Aorta (tissue), 5 donors: ENCODE measurements at regions not wholly inside any gene's neighbourhood (a gene's known extent, or its start where the extent isn't known, plus 50 kb on each side); places are given as distances from the start of the nearest gene placed in this dataset.

Experiments
- ATAC-seq: fragments of 200-7000 bp; cut with Tn5 transposase; one replicate; pipeline ENCODE4 v1.9.1; 2022; ENCODE audit warnings: moderate library complexity; ENCODE audit not compliant: low FRiP score
- DNase-seq, 2 donors: peaks; one replicate each; pipeline ENCODE4 v3.0.0-alpha.2; 2020
- H3K27ac ChIP-seq, 2 donors: one replicate each; pipeline ENCODE4 v1.5.1; 2013; ENCODE audit warnings: low read length in 2 of 2, mild to moderate bottlenecking in 2 of 2, moderate library complexity in 2 of 2, control low read depth in 1 of 2, inconsistent platforms in 1 of 2, low read depth in 1 of 2
- H3K27me3 ChIP-seq, 2 donors: one replicate each; pipeline ENCODE4 v1.6.1; 2013; ENCODE audit warnings: control low read depth in 1 of 2, low read length in 1 of 2, mild to moderate bottlenecking in 1 of 2, moderate library complexity in 1 of 2; ENCODE audit not compliant: insufficient read depth in 2 of 2, control insufficient read depth in 1 of 2
- H3K36me3 ChIP-seq, 2 donors: one replicate each; pipeline ENCODE4 v1.6.1; 2013; ENCODE audit warnings: control low read depth in 1 of 2, low read length in 1 of 2, mild to moderate bottlenecking in 1 of 2; ENCODE audit not compliant: insufficient read depth in 2 of 2, control insufficient read depth in 1 of 2
- H3K4me1 ChIP-seq, 2 donors: one replicate each; pipeline ENCODE4 v1.6.1; 2013; ENCODE audit warnings: low read length in 2 of 2, control low read depth in 1 of 2, mild to moderate bottlenecking in 1 of 2, moderate library complexity in 1 of 2; ENCODE audit not compliant: insufficient read depth in 2 of 2, control insufficient read depth in 1 of 2
- H3K4me3 ChIP-seq, 2 donors: one replicate each; pipeline ENCODE4 v1.5.1; 2013; ENCODE audit warnings: low read length in 2 of 2, control low read depth in 1 of 2, mild to moderate bottlenecking in 1 of 2
- H3K9me3 ChIP-seq: one replicate; pipeline ENCODE4 v1.6.1; 2013; ENCODE audit warnings: mild to moderate bottlenecking, low read length; ENCODE audit not compliant: control insufficient read depth
- WGBS, 2 donors: extraction: QIAGEN DNeasy Blood & Tissue Kit; methylation state at CpG; one replicate each; pipeline ENCODE4 v1.1.7; 2013; 5-methylcytosine and 5-hydroxymethylcytosine counted together
- intact Hi-C, 2 donors: fragments of 100-400 bp; cut with DNase I; formaldehyde crosslinking; loops; one replicate each; pipeline versions ENCODE4 v1.14.2 to v1.15.0; 2022
- donor health status: healthy with polysubstance abuse.
- donor health status: Bipolar disorder and iron deficiency.
- donor health status: DM: no; HTN: no; CAD: no.
- donor health status: DM: no; HTN: no; CAD: no.
- donor health status: DM: yes; HTN: yes; CAD: no.

DNA sequence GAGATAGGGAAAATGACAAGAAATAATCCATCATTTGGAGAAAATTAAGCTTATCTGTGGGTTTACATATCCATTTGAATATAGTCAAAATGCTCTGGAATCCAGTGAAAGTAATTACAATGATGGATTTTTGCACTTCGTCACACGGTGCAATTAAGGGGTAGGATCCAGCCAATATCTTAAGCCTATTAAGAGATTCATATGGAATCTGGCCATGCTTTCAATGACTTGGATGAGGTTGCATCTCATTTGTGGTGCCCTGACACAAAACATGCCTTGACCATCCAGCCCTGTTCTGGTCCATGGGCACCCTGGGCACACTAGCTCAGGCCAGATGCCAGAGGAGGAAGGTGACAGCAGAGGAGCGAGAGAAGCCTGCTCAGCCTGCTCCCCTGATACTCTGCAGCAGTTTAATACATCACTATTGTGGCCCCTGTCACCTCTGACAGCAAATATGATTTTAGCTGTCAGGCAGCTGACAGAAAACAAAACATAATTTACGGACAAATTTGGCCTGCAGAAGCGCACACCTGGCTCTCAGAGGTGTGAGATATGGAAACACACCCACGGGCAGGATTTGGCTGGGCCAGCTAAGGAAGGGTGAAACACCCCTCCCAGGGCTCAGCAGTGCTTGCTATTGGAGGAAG, 94.1 kb upstream of the ST8SIA3 start:
- Histone ChIP-seq H3K4me1 (no peaks in the 10 kb centered on the region), H3K9me3 (no peaks in the 10 kb centered on the region), H3K27ac (no peak overlapping the region), H3K36me3 (no peaks in the 10 kb centered on the region), H3K27me3 (no peaks in the 10 kb centered on the region), H3K4me3 (no peak overlapping the region)
- WGBS, 2 donors: 71 to 74% methylated on average over 6 of the region's 6 CpGs
- ATAC-seq: no peak
- no peak for DNase-seq
- intact Hi-C loops: no loop called here

DNA sequence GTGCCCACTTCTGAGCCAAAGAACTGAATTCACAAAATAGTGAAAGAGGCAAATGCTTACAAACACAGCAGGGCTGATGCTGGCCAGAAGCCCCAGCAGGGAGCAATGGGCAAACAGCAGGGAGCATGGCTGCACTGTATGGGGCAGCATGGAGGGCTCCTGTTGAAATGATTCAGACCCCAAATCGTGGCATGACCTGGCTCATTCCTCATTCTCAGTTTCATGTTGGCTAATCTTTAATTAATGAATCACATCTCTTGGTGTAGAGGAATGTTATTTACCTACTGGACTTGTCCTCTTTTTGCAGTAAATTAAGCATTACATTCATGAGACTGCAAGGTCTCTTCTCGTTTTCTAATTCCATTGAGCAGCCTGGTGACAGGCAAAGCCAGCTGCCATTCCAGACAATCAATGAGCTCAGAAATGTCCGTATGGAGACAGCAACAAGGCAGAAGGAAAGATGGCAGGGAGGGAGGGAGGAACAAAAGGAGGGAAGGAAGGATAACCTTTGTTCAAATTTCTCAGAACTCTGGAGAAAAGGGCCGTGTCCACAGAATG, 84.9 kb upstream of the ST8SIA3 start:
- Histone ChIP-seq H3K27ac (no peak overlapping the region), H3K9me3 (no peaks in the 10 kb centered on the region), H3K4me1 (no peaks in the 10 kb centered on the region), H3K27me3 (no peaks in the 10 kb centered on the region), H3K4me3 (no peak overlapping the region), H3K36me3 (no peaks in the 10 kb centered on the region)
- intact Hi-C loops: no loop called here
- ATAC-seq (no peak), DNase-seq (no peak)
- 38 to 40% methylated on average over 4 of the region's 4 CpGs for WGBS, 2 donors

DNA sequence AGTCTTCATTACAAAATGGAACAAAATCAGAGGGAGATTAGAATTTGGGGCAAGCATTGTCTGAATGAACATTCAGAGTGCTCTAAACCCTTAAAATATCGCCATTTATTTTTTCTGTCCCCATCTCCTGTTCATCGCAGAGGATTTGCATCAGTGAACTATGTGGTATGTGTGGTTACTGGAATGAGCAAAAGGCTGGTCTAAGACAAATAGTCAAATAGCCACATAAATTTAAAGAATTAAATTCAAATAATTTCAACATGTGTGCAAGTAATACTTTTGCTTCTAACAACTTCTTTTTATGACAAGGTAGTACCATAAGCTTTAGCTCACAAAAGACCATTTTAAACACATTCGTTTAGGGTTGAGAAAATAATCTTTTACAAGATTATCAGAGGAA, 82.6 kb upstream of the ST8SIA3 start:
- Histone ChIP-seq H3K27ac (no peak overlapping the region), H3K36me3 (no peaks in the 10 kb centered on the region), H3K9me3 (no peaks in the 10 kb centered on the region), H3K27me3 (no peaks in the 10 kb centered on the region), H3K4me1 (no peaks in the 10 kb centered on the region), H3K4me3 (no peak overlapping the region)
- 81% methylated on average over 3 of the region's 3 CpGs for WGBS, 2 donors
- ATAC-seq (no peak), DNase-seq (no peak)
- intact Hi-C loops: no loop called here

GRCh38 chr18:57270156-57270555, 82.2 kb upstream of the ST8SIA3 start:
- DNase-seq (no peak), ATAC-seq (no peak)
- Histone ChIP-seq H3K36me3 (no peaks in the 10 kb centered on the region), H3K4me1 (no peaks in the 10 kb centered on the region), H3K9me3 (no peaks in the 10 kb centered on the region), H3K27me3 (no peaks in the 10 kb centered on the region), H3K27ac (no peak overlapping the region), H3K4me3 (no peak overlapping the region)
- WGBS, 2 donors: 63 to 68% methylated on average over 3 of the region's 3 CpGs
- intact Hi-C loops: no loop called here

- Histone ChIP-seq H3K36me3 (no peaks in the 10 kb centered on the region), H3K4me1 (no peaks in the 10 kb centered on the region), H3K27me3 (no peaks in the 10 kb centered on the region), H3K27ac (no peak overlapping the region), H3K9me3 (no peaks in the 10 kb centered on the region), H3K4me3 (no peak overlapping the region)
- DNase-seq (no peak), ATAC-seq (no peak)
- intact Hi-C loops: no loop called here
- 6 to 9% methylated on average over 3 of the region's 3 CpGs for WGBS, 2 donors
These were observed 79.2 kb upstream of the ST8SIA3 start for GRCh38 chr18:57273194-57273593.

DNA sequence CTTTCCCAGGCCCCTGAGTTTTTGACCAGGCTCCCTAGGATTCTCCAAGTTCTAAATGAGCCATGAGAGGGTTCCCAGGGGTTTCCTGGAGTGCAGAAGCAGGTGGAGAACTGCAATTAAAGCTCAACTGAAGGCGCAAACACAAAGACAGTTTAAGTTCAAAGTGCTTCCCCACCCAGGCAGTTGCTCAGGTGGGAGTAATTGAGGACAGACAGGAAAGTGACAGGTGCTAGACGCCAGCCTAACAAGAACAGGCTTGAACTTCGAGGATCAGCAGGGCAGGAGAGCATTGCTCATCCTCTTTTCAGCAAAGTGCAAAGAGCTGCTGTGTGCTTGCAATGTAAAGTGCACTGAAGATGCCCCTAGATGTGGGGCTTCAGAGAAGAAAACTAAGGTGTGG, 77.2 kb upstream of the ST8SIA3 start:
- Histone ChIP-seq H3K27me3 (no peaks in the 10 kb centered on the region), H3K4me1 (no peaks in the 10 kb centered on the region), H3K36me3 (no peaks in the 10 kb centered on the region), H3K27ac (no peak overlapping the region), H3K4me3 (no peak overlapping the region), H3K9me3 (no peaks in the 10 kb centered on the region)
- no peak for ATAC-seq
- DNase-seq: no peak
- intact Hi-C loops: no loop called here
- 62 to 70% methylated on average over 3 of the region's 3 CpGs for WGBS, 2 donors

DNA sequence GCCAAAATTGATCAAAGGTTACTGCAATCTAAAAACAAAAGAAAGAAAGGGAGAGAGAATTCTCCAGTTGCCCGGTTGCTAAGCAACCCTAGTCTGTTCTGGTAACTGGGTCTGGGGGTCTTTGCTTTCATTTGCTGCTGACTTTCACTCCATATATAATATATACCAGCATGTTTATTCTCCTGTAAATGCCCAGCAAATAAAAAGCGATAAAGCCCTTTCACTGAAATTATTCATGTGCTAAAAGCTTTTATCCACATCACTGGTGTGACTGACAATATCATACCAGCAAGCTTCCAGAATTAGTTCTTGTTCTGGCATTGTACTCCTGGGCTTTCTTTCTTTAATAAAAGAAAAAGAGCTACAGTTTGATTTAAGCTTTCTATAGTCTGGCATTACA, 75.5 kb upstream of the ST8SIA3 start:
- intact Hi-C loops: no loop called here
- H3K9me3 ChIP-seq: no peaks in the 10 kb centered on the region
- no peak overlapping the region for H3K27ac ChIP-seq
- DNase-seq (no peak), ATAC-seq (no peak)
- no peaks in the 10 kb centered on the region for H3K4me1 ChIP-seq
- H3K4me3 ChIP-seq: no peak overlapping the region
- no peaks in the 10 kb centered on the region for H3K36me3 ChIP-seq
- H3K27me3 ChIP-seq: no peaks in the 10 kb centered on the region
- 65 to 70% methylated on average over 2 of the region's 2 CpGs for WGBS, 2 donors

GRCh38 chr18:57278933-57279332, 73.4 kb upstream of the ST8SIA3 start:
- no peak overlapping the region for H3K27ac ChIP-seq
- no peak for ATAC-seq
- no peak overlapping the region for H3K4me3 ChIP-seq
- no peaks in the 10 kb centered on the region for H3K9me3 ChIP-seq
- H3K36me3 ChIP-seq: no peaks in the 10 kb centered on the region
- H3K27me3 ChIP-seq: no peaks in the 10 kb centered on the region
- no peaks in the 10 kb centered on the region for H3K4me1 ChIP-seq
- no peak for DNase-seq
- intact Hi-C loops: no loop called here

DNA sequence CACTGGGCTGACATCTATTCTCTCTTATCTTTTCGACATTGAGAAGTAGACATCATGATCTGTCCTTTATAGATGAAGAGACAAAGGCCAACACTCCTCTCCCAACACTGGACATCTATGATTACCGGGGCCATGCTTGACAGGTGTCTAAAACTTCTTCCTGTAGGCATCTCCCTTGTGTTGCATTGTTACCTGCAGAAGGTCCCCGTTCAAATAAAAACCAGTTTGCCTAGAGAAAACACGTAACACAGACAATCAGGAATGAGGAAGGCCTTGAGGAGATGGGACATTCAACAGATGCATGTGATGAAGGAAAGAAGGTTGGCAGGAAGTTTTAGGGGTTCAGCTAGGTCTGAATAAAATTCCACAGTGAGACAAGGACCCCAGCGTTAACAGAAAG, 70.8 kb upstream of the ST8SIA3 start:
- no peak for ATAC-seq

More for the DNA sequence above, 70.8 kb upstream of the ST8SIA3 start:
- no peaks in the 10 kb centered on the region for H3K27me3 ChIP-seq
- WGBS, 2 donors: 82 to 83% methylated on average over 5 of the region's 5 CpGs
- DNase-seq: no peak
- H3K4me1 ChIP-seq: no peaks in the 10 kb centered on the region
- H3K36me3 ChIP-seq: no peaks in the 10 kb centered on the region
- no peak overlapping the region for H3K4me3 ChIP-seq
- intact Hi-C loops: no loop called here
- no peaks in the 10 kb centered on the region for H3K9me3 ChIP-seq
- H3K27ac ChIP-seq: no peak overlapping the region
